OCI-LY3 (cell line): ENCODE measurements at regions not wholly inside any gene's neighbourhood (a gene's known extent, or its start where the extent isn't known, plus 50 kb on each side); places are given as distances from the start of the nearest gene placed in this dataset.

Experiments
- H2AFZ ChIP-seq: fragments of 200-600, 300-600 bp; shearing (Covaris generic); 2 replicates; pipeline ENCODE4 v1.6.0; 2014; ENCODE audit warnings: antibody characterized with exemption, low read depth, low read length
- H3K27ac ChIP-seq: fragments of 200-600, 300-600 bp; sonication (generic); 2 replicates; pipeline ENCODE4 v1.5.1; 2014; ENCODE audit warnings: mild to moderate bottlenecking, low read length, moderate library complexity, mixed read lengths
- H3K27me3 ChIP-seq: fragments of 200-600, 300-600 bp; sonication (generic); 2 replicates; pipeline ENCODE4 v1.6.1; 2014; ENCODE audit warnings: low read depth, low read length, mixed read lengths
- H3K36me3 ChIP-seq: fragments of 200-600, 300-600 bp; sonication (generic); replicated peaks from 2 replicates; pipeline ENCODE3; 2014; ENCODE audit warnings: low read depth, low read length, mixed read lengths
- H3K4me1 ChIP-seq: fragments of 300-600, 200-600 bp; sonication (generic); 2 replicates; pipeline ENCODE4 v1.6.1; 2014; ENCODE audit warnings: low read length, mixed read lengths
- H3K4me2 ChIP-seq: fragments of 200-600, 300-600 bp; sonication (generic); 2 replicates; pipeline ENCODE4 v1.6.1; 2014; ENCODE audit warnings: low read length, mixed read lengths
- H3K4me3 ChIP-seq: fragments of 300-600, 200-600 bp; sonication (generic); 2 replicates; pipeline ENCODE4 v1.5.1; 2014; ENCODE audit warnings: antibody characterized with exemption, mild to moderate bottlenecking, low read length, moderate library complexity
- H3K79me2 ChIP-seq: fragments of 300-600, 200-600 bp; shearing (Covaris generic); 2 replicates; pipeline ENCODE4 v1.6.1; 2014; ENCODE audit warnings: mild to moderate bottlenecking, low read length, mixed read lengths
- H3K9ac ChIP-seq: fragments of 300-600, 200-600 bp; shearing (Covaris generic); 2 replicates; pipeline ENCODE4 v1.6.0; 2014; ENCODE audit warnings: mild to moderate bottlenecking, low read length, moderate library complexity
- H3K9me3 ChIP-seq: fragments of 200-600, 300-600 bp; shearing (Covaris generic); 2 replicates; pipeline ENCODE4 v1.6.1; 2014; ENCODE audit warnings: low read length, mixed read lengths; ENCODE audit not compliant: insufficient read depth
- H4K20me1 ChIP-seq: fragments of 200-600, 300-600 bp; sonication (generic); 2 replicates; pipeline ENCODE4 v1.6.1; 2016; ENCODE audit warnings: low read length, mixed read lengths; ENCODE audit not compliant: insufficient read depth
- CTCF ChIP-seq: fragments of 200-600, 300-600 bp; sonication (generic); IDR thresholded peaks from 2 replicates; pipeline ENCODE4 v1.5.1; 2014; ENCODE audit warnings: antibody characterized with exemption, low read length, low read depth
- EZH2phosphoT487 ChIP-seq: fragments of 200-600 bp; shearing (Covaris generic); IDR thresholded peaks from 2 replicates; pipeline ENCODE4 v1.6.1; 2018; ENCODE audit warnings: antibody characterized with exemption, mixed run types, low read depth

GRCh38 chr4:17332478-17332877 lies 179.4 kb downstream of the QDPR start:
- no peak overlapping the region for H3K4me3 ChIP-seq
- no peaks in the 10 kb centered on the region for H3K9me3 ChIP-seq
- H3K27me3 ChIP-seq = peaks cover 15% of the 10 kb centered on the region
- H4K20me1 ChIP-seq = no peaks in the 10 kb centered on the region
- H3K9ac ChIP-seq = no peak overlapping the region
- no peak for TF ChIP-seq EZH2phosphoT487
- TF ChIP-seq CTCF = no peak
- peaks cover 26% of the 10 kb centered on the region for H3K4me1 ChIP-seq
- no peak overlapping the region for H3K4me2 ChIP-seq
- H3K36me3 ChIP-seq = no peaks in the 10 kb centered on the region
- H3K27ac ChIP-seq = no peak overlapping the region
- H2AFZ ChIP-seq = no peak overlapping the region
- H3K79me2 ChIP-seq = no peaks in the 10 kb centered on the region

- Histone ChIP-seq H3K4me1 (peaks cover 13% of the 10 kb centered on the region), H3K4me2 (no peak overlapping the region), H3K36me3 (no peaks in the 10 kb centered on the region), H3K9ac (no peak overlapping the region), H4K20me1 (no peaks in the 10 kb centered on the region), H3K9me3 (no peaks in the 10 kb centered on the region), H3K4me3 (no peak overlapping the region), H3K27ac (no peak overlapping the region), H3K27me3 (peaks cover 17% of the 10 kb centered on the region), H3K79me2 (no peaks in the 10 kb centered on the region), H2AFZ (no peak overlapping the region)
- TF ChIP-seq EZH2phosphoT487 (no peak), CTCF (no peak)
These were observed 182.8 kb downstream of the QDPR start for GRCh38 chr4:17329046-17329445.

GRCh38 chr4:17328141-17328815 lies 183.6 kb downstream of the QDPR start:
- no peaks in the 10 kb centered on the region for H3K9me3 ChIP-seq
- H3K27ac ChIP-seq = no peak overlapping the region
- H4K20me1 ChIP-seq = no peaks in the 10 kb centered on the region
- H3K36me3 ChIP-seq = no peaks in the 10 kb centered on the region
- H3K27me3 ChIP-seq = peaks cover 17% of the 10 kb centered on the region
- no peak overlapping the region for H2AFZ ChIP-seq
- H3K9ac ChIP-seq = no peak overlapping the region
- peaks cover 16% of the 10 kb centered on the region for H3K4me1 ChIP-seq
- no peak overlapping the region for H3K4me3 ChIP-seq
- H3K79me2 ChIP-seq = no peaks in the 10 kb centered on the region
- H3K4me2 ChIP-seq = no peak overlapping the region
- no peak for TF ChIP-seq CTCF

GRCh38 chr4:17327591-17327990 lies 184.3 kb downstream of the QDPR start:
- H3K4me3 ChIP-seq = no peak overlapping the region
- H3K27me3 ChIP-seq = peaks cover 10% of the 10 kb centered on the region; the same call in 1 of the 2 replicates
- no peak for TF ChIP-seq EZH2phosphoT487
- H3K4me2 ChIP-seq = no peak overlapping the region
- no peaks in the 10 kb centered on the region for H3K36me3 ChIP-seq
- H3K27ac ChIP-seq = no peak overlapping the region
- H4K20me1 ChIP-seq = no peaks in the 10 kb centered on the region
- H3K9me3 ChIP-seq = no peaks in the 10 kb centered on the region
- H2AFZ ChIP-seq = no peak overlapping the region
- peaks cover 16% of the 10 kb centered on the region for H3K4me1 ChIP-seq
- no peaks in the 10 kb centered on the region for H3K79me2 ChIP-seq
- H3K9ac ChIP-seq = no peak overlapping the region
